ENCODE measurements at regions not wholly inside any gene's neighbourhood (a gene's known extent, or its start where the extent isn't known, plus 50 kb on each side); places are given as distances from the start of the nearest gene placed in this dataset.
A peak's percentile ranks its signal among the peaks of the same experiment; 100 is the strongest.

GRCh38 chr3:40973141-40973540, 226.2 kb upstream of the CTNNB1 start:
- intact Hi-C loops (cut with DNase I): no loop called here
- TF ChIP-seq CTCF (IDR thresholded peaks at IDR 0.05) (no peak), POLR2A (IDR thresholded peaks at IDR 0.05) (no peak)
- peak overlapping the region in 1 of 4 donors; percentile 56 for H3K27ac ChIP-seq
- no peaks in the 10 kb centered on the region for H3K36me3 ChIP-seq
- DNase-seq: no peak
- no peaks in the 10 kb centered on the region for H3K27me3 ChIP-seq
- H3K4me1 ChIP-seq: peaks cover 0 to 46% (median 25%) of the 10 kb centered on the region in 3 donors
- H3K9me3 ChIP-seq: no peaks in the 10 kb centered on the region
- H3K4me3 ChIP-seq: no peak overlapping the region
- 92 to 94% methylated on average over 2 of the region's 2 CpGs for WGBS, 2 donors

GRCh38 chr3:40975711-40976121, 223.6 kb upstream of the CTNNB1 start:
- no peaks in the 10 kb centered on the region for H3K9me3 ChIP-seq
- no peak overlapping the region for H3K4me3 ChIP-seq
- 61 to 83% methylated on average over 6 of the region's 6 CpGs for WGBS, 2 donors
- H3K27ac ChIP-seq: peak overlapping the region in 1 of 4 donors; percentile 7
- intact Hi-C loops (cut with DNase I): no loop called here
- no peaks in the 10 kb centered on the region for H3K27me3 ChIP-seq
- no peak for TF ChIP-seq POLR2A (IDR thresholded peaks at IDR 0.05)
- no peak for TF ChIP-seq CTCF (IDR thresholded peaks at IDR 0.05)
- H3K36me3 ChIP-seq: no peaks in the 10 kb centered on the region
- no peak for DNase-seq
- peaks cover 0 to 41% (median 22%) of the 10 kb centered on the region in 3 donors for H3K4me1 ChIP-seq

GRCh38 chr3:40976241-40976640, 223.1 kb upstream of the CTNNB1 start:
- no peaks in the 10 kb centered on the region for H3K9me3 ChIP-seq
- H3K36me3 ChIP-seq: no peaks in the 10 kb centered on the region
- WGBS, 2 donors: 56 to 72% methylated on average over 2 of the region's 2 CpGs
- no peak overlapping the region for H3K27ac ChIP-seq
- intact Hi-C loops (cut with DNase I): no loop called here
- no peak for DNase-seq
- TF ChIP-seq CTCF (IDR thresholded peaks at IDR 0.05): no peak
- no peak for TF ChIP-seq POLR2A (IDR thresholded peaks at IDR 0.05)
- peaks cover 0 to 35% (median 17%) of the 10 kb centered on the region in 3 donors for H3K4me1 ChIP-seq
- no peak overlapping the region for H3K4me3 ChIP-seq
- no peaks in the 10 kb centered on the region for H3K27me3 ChIP-seq

- H3K27me3 ChIP-seq: no peaks in the 10 kb centered on the region
- WGBS, 2 donors: 72 to 74% methylated on average over 2 of the region's 2 CpGs
- no peak overlapping the region for H3K27ac ChIP-seq
- peaks cover 0 to 15% (median 0%) of the 10 kb centered on the region in 3 donors for H3K4me1 ChIP-seq
- no peak for DNase-seq
- no peak overlapping the region for H3K4me3 ChIP-seq
- no peaks in the 10 kb centered on the region for H3K9me3 ChIP-seq
- TF ChIP-seq CTCF (IDR thresholded peaks at IDR 0.05): no peak
- no peak for TF ChIP-seq POLR2A (IDR thresholded peaks at IDR 0.05)
- intact Hi-C loops (cut with DNase I): no loop called here
- H3K36me3 ChIP-seq: no peaks in the 10 kb centered on the region
These were observed 220.9 kb upstream of the CTNNB1 start for GRCh38 chr3:40978442-40978841.

GRCh38 chr3:40979962-40980361, 219.3 kb upstream of the CTNNB1 start:
- H3K9me3 ChIP-seq: no peaks in the 10 kb centered on the region
- H3K27me3 ChIP-seq: no peaks in the 10 kb centered on the region
- H3K4me3 ChIP-seq: no peak overlapping the region
- intact Hi-C loops (cut with DNase I): no loop called here
- WGBS, 2 donors: 97 to 98% methylated on average over 3 of the region's 3 CpGs
- H3K36me3 ChIP-seq: no peaks in the 10 kb centered on the region
- DNase-seq: no peak
- no peak overlapping the region for H3K27ac ChIP-seq
- H3K4me1 ChIP-seq: peaks cover 0 to 15% (median 0%) of the 10 kb centered on the region in 3 donors
- no peak for TF ChIP-seq POLR2A (IDR thresholded peaks at IDR 0.05)
- no peak for TF ChIP-seq CTCF (IDR thresholded peaks at IDR 0.05)

All from esophagus squamous epithelium (tissue), 5 donors.